Neural progenitor cell (in vitro differentiated cells): ENCODE measurements at regions not wholly inside any gene's neighbourhood (a gene's known extent, or its start where the extent isn't known, plus 50 kb on each side); places are given as distances from the start of the nearest gene placed in this dataset.
"Not testable (repeated sequence)": the region's sequence is repeated elsewhere in the genome, so short reads cannot be mapped to it uniquely, and the experiment has no call there.

ENCODE experiments used
- EZH2 ChIP-seq: fragments of 200-600 bp; sonication (generic); IDR thresholded peaks from 2 replicates; pipeline ENCODE4 v1.6.1; 2017; ENCODE audit warnings: antibody characterized with exemption, mild to moderate bottlenecking, moderate library complexity
- TF ChIP-seq, protein P1 (sequence below): fragments of 200-600 bp; sonication (generic); IDR thresholded peaks from 2 replicates; pipeline ENCODE4 v1.5.1; 2017; ENCODE audit warnings: antibody characterized with exemption, mild to moderate bottlenecking

DNA sequence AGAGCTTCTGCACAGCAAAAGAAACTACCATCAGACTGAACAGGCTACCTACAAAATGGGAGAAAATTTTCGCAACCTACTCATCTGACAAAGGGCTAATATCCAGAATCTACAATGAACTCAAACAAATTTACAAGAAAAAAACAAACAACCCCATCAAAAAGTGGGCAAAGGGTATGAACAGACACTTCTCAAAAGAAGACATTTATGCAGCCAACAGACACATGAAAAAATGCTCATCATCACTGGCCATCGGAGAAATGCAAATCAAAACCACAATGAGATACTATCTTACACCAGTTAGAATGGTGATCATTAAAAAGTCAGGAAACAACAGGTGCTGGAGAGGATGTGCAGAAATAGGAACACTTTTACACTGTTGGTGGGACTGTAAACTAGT, 179.4 kb upstream of the JUN start:
- TF ChIP-seq, protein P1, sequence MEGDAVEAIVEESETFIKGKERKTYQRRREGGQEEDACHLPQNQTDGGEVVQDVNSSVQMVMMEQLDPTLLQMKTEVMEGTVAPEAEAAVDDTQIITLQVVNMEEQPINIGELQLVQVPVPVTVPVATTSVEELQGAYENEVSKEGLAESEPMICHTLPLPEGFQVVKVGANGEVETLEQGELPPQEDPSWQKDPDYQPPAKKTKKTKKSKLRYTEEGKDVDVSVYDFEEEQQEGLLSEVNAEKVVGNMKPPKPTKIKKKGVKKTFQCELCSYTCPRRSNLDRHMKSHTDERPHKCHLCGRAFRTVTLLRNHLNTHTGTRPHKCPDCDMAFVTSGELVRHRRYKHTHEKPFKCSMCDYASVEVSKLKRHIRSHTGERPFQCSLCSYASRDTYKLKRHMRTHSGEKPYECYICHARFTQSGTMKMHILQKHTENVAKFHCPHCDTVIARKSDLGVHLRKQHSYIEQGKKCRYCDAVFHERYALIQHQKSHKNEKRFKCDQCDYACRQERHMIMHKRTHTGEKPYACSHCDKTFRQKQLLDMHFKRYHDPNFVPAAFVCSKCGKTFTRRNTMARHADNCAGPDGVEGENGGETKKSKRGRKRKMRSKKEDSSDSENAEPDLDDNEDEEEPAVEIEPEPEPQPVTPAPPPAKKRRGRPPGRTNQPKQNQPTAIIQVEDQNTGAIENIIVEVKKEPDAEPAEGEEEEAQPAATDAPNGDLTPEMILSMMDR: not testable (repeated sequence)
- not testable (repeated sequence) for TF ChIP-seq EZH2
